GM13976 (cell line): ENCODE measurements at regions not wholly inside any gene's neighbourhood (a gene's known extent, or its start where the extent isn't known, plus 50 kb on each side); places are given as distances from the start of the nearest gene placed in this dataset.

Experiments
- DNase-seq: peaks from one replicate; pipeline ENCODE4 v3.0.0; 2012; ENCODE audit warnings: low spot score
- CTCF ChIP-seq: IDR thresholded peaks from 2 replicates; pipeline ENCODE4 v1.5.1; 2012; ENCODE audit warnings: borderline replicate concordance, mild to moderate bottlenecking; ENCODE audit not compliant: insufficient read depth; ENCODE audit errors: extremely low read depth, missing control alignments, control extremely low read depth
- in situ Hi-C: fragments of 300-500 bp; cut with MboI; formaldehyde crosslinking; loops from one replicate; pipeline ENCODE4 v1.12.0; 2022; ENCODE audit warnings: low sequenced_read_pairs, mixed read lengths, inconsistent platforms; ENCODE audit not compliant: unreplicated experiment

- in situ Hi-C loops = no loop called here
- no peak for DNase-seq
- no peak for TF ChIP-seq CTCF
Observed at GRCh38 chr5:26121338-26121737, 917.0 kb downstream of the CDH9 start.

GRCh38 chr5:26104175-26104574 is 934.2 kb downstream of the CDH9 start:
- no peak for DNase-seq
- in situ Hi-C loops = no loop called here
- TF ChIP-seq CTCF = no peak

GRCh38 chr5:26060212-26060611 is 978.2 kb downstream of the CDH9 start:
- in situ Hi-C loops = no loop called here
- no peak for DNase-seq
- TF ChIP-seq CTCF = no peak

GRCh38 chr5:26054594-26054993 is 983.8 kb downstream of the CDH9 start:
- TF ChIP-seq CTCF = no peak
- in situ Hi-C loops = no loop called here
- no peak for DNase-seq

GRCh38 chr5:26034813-26035212 is 1003.6 kb downstream of the CDH9 start:
- in situ Hi-C loops = no loop called here
- no peak for TF ChIP-seq CTCF

GRCh38 chr5:26031481-26031880 is 1006.9 kb downstream of the CDH9 start:
- TF ChIP-seq CTCF = no peak
- in situ Hi-C loops = no loop called here
- DNase-seq = no peak

More at GRCh38 chr5:26034813-26035212, 1003.6 kb downstream of the CDH9 start:
- DNase-seq = no peak

GRCh38 chr5:26026044-26026443 is 1012.3 kb downstream of the CDH9 start:
- TF ChIP-seq CTCF = no peak
- no peak for DNase-seq
- in situ Hi-C loops = no loop called here
